Type B pancreatic cell (in vitro differentiated cells): ENCODE measurements at regions not wholly inside any gene's neighbourhood (a gene's known extent, or its start where the extent isn't known, plus 50 kb on each side); places are given as distances from the start of the nearest gene placed in this dataset.

Experiments used
- DNase-seq: peaks from one replicate; pipeline ENCODE4 v3.0.0; 2021; ENCODE audit warnings: mixed read lengths; ENCODE audit not compliant: unreplicated experiment; ENCODE audit errors: extremely low spot score
- H3K27ac Mint-ChIP-seq: 2 replicates; pipeline ENCODE4 v1.8.0; 2021; ENCODE audit warnings: mild to moderate bottlenecking, mixed read lengths
- H3K27me3 Mint-ChIP-seq: 2 replicates; pipeline ENCODE4 v1.8.0; 2021; ENCODE audit warnings: mixed read lengths
- H3K36me3 Mint-ChIP-seq: 2 replicates; pipeline ENCODE4 v1.8.0; 2021; ENCODE audit warnings: mixed read lengths
- H3K4me1 Mint-ChIP-seq: one replicate; pipeline ENCODE4 v1.8.0; 2021; ENCODE audit warnings: mixed read lengths; ENCODE audit not compliant: unreplicated experiment
- H3K4me3 Mint-ChIP-seq: 2 replicates; pipeline ENCODE4 v1.8.0; 2021; ENCODE audit warnings: mild to moderate bottlenecking, mixed read lengths
- H3K9me3 Mint-ChIP-seq: 2 replicates; pipeline ENCODE4 v1.8.0; 2021; ENCODE audit warnings: mixed read lengths
- CTCF ChIP-seq: fragments of 200-600 bp; sonication (generic); conservative IDR thresholded peaks from 2 replicates; pipeline ENCODE4 v1.5.0; 2021; ENCODE audit warnings: antibody characterized with exemption, mild to moderate bottlenecking

GRCh38 chr4:176971576-176972115, 178.9 kb upstream of the VEGFC start:
- Mint-ChIP-seq H3K27me3 (no peaks in the 10 kb centered on the region), H3K27ac (no peak overlapping the region), H3K4me3 (no peak overlapping the region), H3K4me1 (no peaks in the 10 kb centered on the region), H3K9me3 (no peaks in the 10 kb centered on the region), H3K36me3 (no peaks in the 10 kb centered on the region)
- no peak for TF ChIP-seq CTCF
- no peak for DNase-seq

- DNase-seq: no peak
- Mint-ChIP-seq H3K9me3 (no peaks in the 10 kb centered on the region), H3K4me3 (no peak overlapping the region), H3K27me3 (no peaks in the 10 kb centered on the region), H3K27ac (no peak overlapping the region), H3K36me3 (no peaks in the 10 kb centered on the region), H3K4me1 (no peaks in the 10 kb centered on the region)
- TF ChIP-seq CTCF: no peak
Observed at GRCh38 chr4:176979416-176979815, 186.7 kb upstream of the VEGFC start.

- Mint-ChIP-seq H3K4me1 (no peaks in the 10 kb centered on the region), H3K27ac (no peak overlapping the region), H3K27me3 (no peaks in the 10 kb centered on the region), H3K4me3 (no peak overlapping the region), H3K36me3 (no peaks in the 10 kb centered on the region), H3K9me3 (no peaks in the 10 kb centered on the region)
- TF ChIP-seq CTCF: no peak
- no peak for DNase-seq
Observed at GRCh38 chr4:176981074-176981473, 188.4 kb upstream of the VEGFC start.

- Mint-ChIP-seq H3K4me1 (no peaks in the 10 kb centered on the region), H3K27ac (no peak overlapping the region), H3K36me3 (no peaks in the 10 kb centered on the region), H3K4me3 (no peak overlapping the region), H3K27me3 (no peaks in the 10 kb centered on the region), H3K9me3 (no peaks in the 10 kb centered on the region)
- no peak for TF ChIP-seq CTCF
- DNase-seq: no peak
Observed at GRCh38 chr4:176981551-176981950, 188.8 kb upstream of the VEGFC start.

GRCh38 chr4:176988226-176988625, 195.5 kb upstream of the VEGFC start:
- Mint-ChIP-seq H3K27me3 (no peaks in the 10 kb centered on the region), H3K27ac (no peak overlapping the region), H3K4me3 (no peak overlapping the region), H3K4me1 (no peaks in the 10 kb centered on the region), H3K9me3 (no peaks in the 10 kb centered on the region), H3K36me3 (no peaks in the 10 kb centered on the region)
- no peak for TF ChIP-seq CTCF
- no peak for DNase-seq

- no peaks in the 10 kb centered on the region for H3K4me1 Mint-ChIP-seq
- H3K4me3 Mint-ChIP-seq: no peak overlapping the region
- H3K9me3 Mint-ChIP-seq: no peaks in the 10 kb centered on the region
- no peaks in the 10 kb centered on the region for H3K36me3 Mint-ChIP-seq
- TF ChIP-seq CTCF: no peak
- H3K27me3 Mint-ChIP-seq: no peaks in the 10 kb centered on the region
- DNase-seq: no peak
- no peak overlapping the region for H3K27ac Mint-ChIP-seq
Observed at GRCh38 chr4:176989186-176989585, 196.5 kb upstream of the VEGFC start.
